ENCODE measurements at regions not wholly inside any gene's neighbourhood (a gene's known extent, or its start where the extent isn't known, plus 50 kb on each side); places are given as distances from the start of the nearest gene placed in this dataset.
A peak's percentile ranks its signal among the peaks of the same experiment; 100 is the strongest.
"Not testable (repeated sequence)": the region's sequence is repeated elsewhere in the genome, so short reads cannot be mapped to it uniquely, and the experiment has no call there.

GRCh38 chr17:30731210-30732132 lies 93.0 kb downstream of the CRLF3 start:
- H3K27me3 ChIP-seq (ENCODE audit: control insufficient read depth in 2 of 2, insufficient read depth in 2 of 2, low read length in 2 of 2); BruUV-seq (replicated peaks); H3K9me3 ChIP-seq (replicated peaks; ENCODE audit: control insufficient read depth, insufficient read depth, low read depth, low read length); POLR2A ChIA-PET; H3K9me1 ChIP-seq (ENCODE audit: control insufficient read depth, insufficient read depth, low read length); H4K20me1 ChIP-seq (replicated peaks; ENCODE audit: control insufficient read depth, insufficient read depth, low read length); TF ChIP-seq ATF1 (CRISPR knock-in tag; IDR thresholded peaks at IDR 0.05): not testable (repeated sequence)
- CTCF ChIA-PET (ENCODE audit: low intra/inter-chr PET ratio): interaction anchor here (0.7 kb wide), 1 partner anchor 626 kb away, joined by 3 read pairs; no protein-coding TSS in a partner anchor
- peaks cover 10 to 30% of the 10 kb centered on the region in 2 experiments for H3K4me1 ChIP-seq (replicated peaks in 1 of 2; ENCODE audit: control insufficient read depth in 2 of 2, insufficient read depth in 2 of 2, low read length in 2 of 2)
- peak; percentile 91 for ATAC-seq
- H3K27ac ChIP-seq (ENCODE audit: extremely low read depth, low read depth, low read length): peak overlapping the region; percentile 97
- intact Hi-C loops (cut with micrococcal nuclease) (loop anchor here (10.0 kb wide), 1 partner anchor 93 kb away; the partner anchor contains the start of gene CRLF3), in situ Hi-C loops (cut with MboI) (loop anchor here (5.0 kb wide), 1 partner anchor 1206 kb away; the partner anchor contains the start of gene SUZ12)
- peak overlapping the region; percentile 81 to 99 for H3K9ac ChIP-seq (ENCODE audit: insufficient read depth in 1 of 2, low read depth in 2 of 2, low read length in 2 of 2)
- H2AFZ ChIP-seq (ENCODE audit: low read depth, low read length): peak overlapping the region; percentile 91
- peak overlapping the region; percentile 90 for H3K4me3 ChIP-seq
- H3K79me2 ChIP-seq (ENCODE audit: control insufficient read depth, insufficient read depth, low read length): peaks cover 78% of the 10 kb centered on the region
- peak; percentile 42 to 88 (median 71) for DNase-seq (ENCODE audit: extremely low read depth in 1 of 4, low spot score in 3 of 4)
- peak; percentile 92 for FAIRE-seq
- under 1% methylated on average over 41 of the region's 87 CpGs for WGBS (ENCODE audit: insufficient coverage, low coverage, missing lambda C conversion rate)
- H3K4me2 ChIP-seq (ENCODE audit: insufficient read depth, low read length): peak overlapping the region; percentile 80
- peaks cover 13% of the 10 kb centered on the region; the same call in 1 of the 3 replicates for H3K36me3 ChIP-seq (ENCODE audit: control insufficient read depth, insufficient read depth, low read length)
- TF ChIP-seq POLR2A (conservative IDR thresholded peaks at IDR 0.05): peak; percentile 95
- TF ChIP-seq ATF1 (tag; IDR thresholded peaks at IDR 0.05): peak; percentile 24; the same call in 1 of the 2 replicates
- TF ChIP-seq NFRKB (IDR thresholded peaks at IDR 0.05; ENCODE audit: low read depth): peak; percentile 80
- TF ChIP-seq MAZ (CRISPR knock-in tag; conservative IDR thresholded peaks at IDR 0.05 in 1 of 2, IDR thresholded peaks at IDR 0.05 in 1 of 2): peak; percentile 54 to 75; a peak in 3 of 4 replicates
- TF ChIP-seq EP400 (IDR thresholded peaks at IDR 0.05): peak; percentile 86
- 0 out of 2 replicates have a peak, but pooled peaks have one; percentile 10 for TF ChIP-seq SMARCE1 (IDR thresholded peaks at IDR 0.05)
- TF ChIP-seq RBM25 (IDR thresholded peaks at IDR 0.05; ENCODE audit: low read depth, low read length, severe bottlenecking): peak; percentile 84
- TF ChIP-seq EGR1 (conservative IDR thresholded peaks at IDR 0.05): peak; percentile 48; the same call in 1 of the 2 replicates
- peak; percentile 80 for TF ChIP-seq ZNF384 (IDR thresholded peaks at IDR 0.05; ENCODE audit: low read depth, low read length)
- 0 out of 2 replicates have a peak, but pooled peaks have one; percentile 70 for TF ChIP-seq POLR2H (tag; IDR thresholded peaks at IDR 0.05; ENCODE audit: low read depth)
- TF ChIP-seq NFIC (IDR thresholded peaks at IDR 0.05): peak; percentile 34; the same call in 1 of the 2 replicates
- TF ChIP-seq POLR2G (IDR thresholded peaks at IDR 0.05; ENCODE audit: low read depth, low read length): peak; percentile 79
- TF ChIP-seq ZNF263 (CRISPR knock-in tag; IDR thresholded peaks at IDR 0.05; ENCODE audit: borderline replicate concordance): peak; percentile 34; the same call in 1 of the 2 replicates
- peak in 1 of 2 experiments; percentile 61; a peak in 1 of 4 replicates for TF ChIP-seq MLLT1 (IDR thresholded peaks at IDR 0.05)
- 0 out of 2 replicates have a peak, but pooled peaks have one; percentile 41 for TF ChIP-seq ZNF589 (CRISPR knock-in tag; IDR thresholded peaks at IDR 0.05; ENCODE audit: low read depth)
- TF ChIP-seq BRD9 (IDR thresholded peaks at IDR 0.05; ENCODE audit: low read depth, partially characterized antibody): peak; percentile 54
- peak; percentile 91 for TF ChIP-seq ZNF395 (CRISPR knock-in tag; IDR thresholded peaks at IDR 0.05)
